ENCODE measurements at regions not wholly inside any gene's neighbourhood (a gene's known extent, or its start where the extent isn't known, plus 50 kb on each side); places are given as distances from the start of the nearest gene placed in this dataset.

DNA sequence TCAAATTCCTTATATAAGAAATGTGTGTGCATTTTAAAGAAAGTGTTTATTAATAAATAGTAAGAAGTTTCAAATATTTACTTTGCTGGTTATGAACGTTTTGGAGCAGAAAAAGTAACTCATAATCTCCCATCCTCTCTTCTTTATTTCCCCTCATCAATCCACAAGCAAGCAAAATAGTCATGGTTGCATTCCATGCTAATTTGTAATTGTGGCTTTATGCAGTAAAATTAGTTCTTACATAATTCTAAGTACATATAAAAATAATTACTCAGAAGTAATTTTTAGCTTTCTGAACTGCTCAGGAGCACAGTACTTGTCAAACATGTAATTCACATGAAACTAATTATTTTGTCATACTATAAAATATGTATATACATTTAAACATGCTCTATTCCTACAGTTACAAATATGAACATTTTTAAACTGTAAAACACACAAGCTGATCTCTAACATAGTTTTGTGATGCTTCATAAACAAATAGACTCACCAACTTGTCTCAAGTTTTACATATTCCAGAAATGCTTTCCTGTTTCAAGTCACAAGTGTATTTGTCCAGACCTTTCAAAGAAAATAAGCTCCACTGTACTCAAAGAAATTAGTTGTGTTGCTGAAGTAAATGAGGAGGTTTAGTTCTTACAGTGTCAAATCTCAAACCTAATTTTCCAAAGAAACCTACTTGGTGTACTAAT lies 218.9 kb downstream of the PABPC4L start:
- DNase-seq (ENCODE audit: extremely low read depth, low read depth), result no peak
- TF ChIP-seq, protein P1, sequence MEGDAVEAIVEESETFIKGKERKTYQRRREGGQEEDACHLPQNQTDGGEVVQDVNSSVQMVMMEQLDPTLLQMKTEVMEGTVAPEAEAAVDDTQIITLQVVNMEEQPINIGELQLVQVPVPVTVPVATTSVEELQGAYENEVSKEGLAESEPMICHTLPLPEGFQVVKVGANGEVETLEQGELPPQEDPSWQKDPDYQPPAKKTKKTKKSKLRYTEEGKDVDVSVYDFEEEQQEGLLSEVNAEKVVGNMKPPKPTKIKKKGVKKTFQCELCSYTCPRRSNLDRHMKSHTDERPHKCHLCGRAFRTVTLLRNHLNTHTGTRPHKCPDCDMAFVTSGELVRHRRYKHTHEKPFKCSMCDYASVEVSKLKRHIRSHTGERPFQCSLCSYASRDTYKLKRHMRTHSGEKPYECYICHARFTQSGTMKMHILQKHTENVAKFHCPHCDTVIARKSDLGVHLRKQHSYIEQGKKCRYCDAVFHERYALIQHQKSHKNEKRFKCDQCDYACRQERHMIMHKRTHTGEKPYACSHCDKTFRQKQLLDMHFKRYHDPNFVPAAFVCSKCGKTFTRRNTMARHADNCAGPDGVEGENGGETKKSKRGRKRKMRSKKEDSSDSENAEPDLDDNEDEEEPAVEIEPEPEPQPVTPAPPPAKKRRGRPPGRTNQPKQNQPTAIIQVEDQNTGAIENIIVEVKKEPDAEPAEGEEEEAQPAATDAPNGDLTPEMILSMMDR (IDR thresholded peaks at IDR 0.05; ENCODE audit: low read depth, low read length), result no peak

DNA sequence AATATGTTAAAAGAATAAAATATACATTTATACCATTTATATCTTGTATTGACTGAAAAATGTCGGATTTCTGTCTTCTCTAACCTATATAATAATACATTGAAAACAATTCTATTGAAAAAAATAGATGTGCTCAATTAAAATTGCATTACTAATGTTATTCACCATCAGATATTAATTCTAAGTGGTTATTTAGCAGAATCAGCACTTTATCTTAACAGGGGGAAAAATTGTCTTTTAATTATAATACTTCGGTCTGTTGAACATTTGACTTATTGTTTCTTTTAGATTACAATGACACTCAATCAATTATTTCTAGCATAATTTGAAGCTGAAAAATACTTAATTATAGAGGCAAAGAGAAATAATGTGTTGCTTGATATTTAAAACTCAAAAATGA lies 220.3 kb downstream of the PABPC4L start:
- DNase-seq (ENCODE audit: extremely low read depth, low read depth), result no peak

DNA sequence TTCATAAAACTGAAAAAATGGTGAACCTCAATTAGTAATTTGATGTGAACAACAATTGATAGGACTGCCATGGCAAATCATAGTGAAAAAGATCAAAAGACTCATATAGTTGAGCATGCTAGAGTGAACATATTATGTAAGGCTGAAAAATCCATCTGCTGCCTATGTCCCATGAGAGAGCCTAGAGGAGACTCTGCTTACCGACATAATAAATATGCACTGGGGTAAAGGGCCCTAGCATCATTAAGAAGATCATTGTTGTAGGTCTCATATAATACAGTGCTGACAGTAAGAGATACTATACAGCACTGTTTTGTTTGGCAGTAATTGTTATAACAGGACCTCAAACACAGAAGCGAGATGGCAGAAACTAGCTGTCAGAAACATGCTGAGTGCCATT lies 229.0 kb downstream of the PABPC4L start:
- TF ChIP-seq, protein P1 (IDR thresholded peaks at IDR 0.05; ENCODE audit: low read depth, low read length), result no peak
- DNase-seq (ENCODE audit: extremely low read depth, low read depth), result no peak

More for the DNA sequence above, 220.3 kb downstream of the PABPC4L start:
- TF ChIP-seq, protein P1 (IDR thresholded peaks at IDR 0.05; ENCODE audit: low read depth, low read length), result no peak

DNA sequence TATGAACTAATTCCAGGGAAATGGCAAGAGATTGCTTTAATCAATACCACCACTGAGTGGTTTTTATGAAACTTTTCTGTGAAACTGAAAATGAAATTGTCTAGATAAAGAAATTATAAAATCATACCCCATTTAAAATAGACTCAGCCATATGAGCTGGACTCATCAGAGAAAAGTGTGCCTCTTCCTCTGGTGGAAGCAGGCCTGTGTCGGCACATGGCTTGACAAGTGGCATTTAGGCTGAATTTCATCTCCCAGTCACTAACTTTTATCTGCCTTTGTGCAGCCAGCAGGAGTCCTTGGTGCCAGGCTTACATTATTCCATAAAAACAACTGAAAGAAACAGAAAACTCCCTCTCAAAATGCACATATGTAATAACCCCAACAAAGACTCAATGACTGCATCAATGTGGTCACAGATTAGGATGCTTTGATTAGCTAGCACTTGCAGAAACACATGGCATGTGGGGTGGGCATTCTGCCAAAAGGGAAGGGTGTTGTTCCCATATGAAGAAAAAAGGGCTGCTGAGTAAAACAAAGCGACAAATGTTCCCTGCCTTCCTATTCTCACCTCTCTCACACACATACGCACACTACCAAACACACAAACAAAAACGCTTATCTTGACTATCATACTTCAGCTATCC lies 232.3 kb downstream of the PABPC4L start:
- no peak for DNase-seq (ENCODE audit: extremely low read depth, low read depth)

DNA sequence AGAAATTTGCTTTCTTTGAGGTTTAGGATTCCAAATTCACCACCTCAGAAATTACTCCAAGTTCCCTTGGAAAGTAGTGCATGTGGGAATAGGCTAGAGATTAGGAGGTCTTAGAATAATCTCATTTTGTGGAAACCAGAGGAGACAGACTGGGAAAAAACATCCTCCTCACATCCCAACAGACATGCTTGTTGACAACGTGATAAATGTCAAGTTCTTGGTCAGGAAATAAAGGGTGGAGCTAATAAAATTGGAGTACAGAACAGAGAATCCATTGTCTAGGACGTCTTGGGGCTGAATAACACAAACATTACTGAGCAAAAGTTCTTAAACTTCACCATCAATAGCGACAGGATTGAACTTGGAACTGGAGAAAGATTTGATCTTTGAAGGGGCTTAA lies 233.4 kb downstream of the PABPC4L start:
- TF ChIP-seq, protein P1 (IDR thresholded peaks at IDR 0.05; ENCODE audit: low read depth, low read length), result no peak
- DNase-seq (ENCODE audit: extremely low read depth, low read depth), result no peak

More for the DNA sequence above, 232.3 kb downstream of the PABPC4L start:
- TF ChIP-seq, protein P1 (IDR thresholded peaks at IDR 0.05; ENCODE audit: low read depth, low read length), result no peak

DNA sequence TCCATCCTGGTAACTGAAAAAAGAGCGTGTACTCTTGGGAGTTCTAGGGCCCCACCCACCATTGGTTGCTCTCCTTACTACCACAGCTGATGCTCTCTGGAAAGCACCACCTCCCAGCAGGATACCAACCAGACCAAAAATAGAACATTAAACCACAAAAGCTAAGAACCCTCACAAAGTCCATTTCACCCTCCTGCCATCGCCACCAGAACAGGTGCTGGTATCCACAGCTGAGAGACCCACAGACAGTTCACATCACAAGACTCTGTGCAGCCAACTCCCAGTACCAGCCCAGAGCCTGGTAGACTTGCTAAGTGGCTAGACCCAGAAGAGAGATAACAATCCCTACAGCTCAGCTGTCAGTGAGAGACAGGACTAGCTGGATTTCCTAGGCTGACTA lies 240.6 kb downstream of the PABPC4L start:
- TF ChIP-seq, protein P1 (IDR thresholded peaks at IDR 0.05; ENCODE audit: low read depth, low read length), result no peak
- DNase-seq (ENCODE audit: extremely low read depth, low read depth), result no peak

DNA sequence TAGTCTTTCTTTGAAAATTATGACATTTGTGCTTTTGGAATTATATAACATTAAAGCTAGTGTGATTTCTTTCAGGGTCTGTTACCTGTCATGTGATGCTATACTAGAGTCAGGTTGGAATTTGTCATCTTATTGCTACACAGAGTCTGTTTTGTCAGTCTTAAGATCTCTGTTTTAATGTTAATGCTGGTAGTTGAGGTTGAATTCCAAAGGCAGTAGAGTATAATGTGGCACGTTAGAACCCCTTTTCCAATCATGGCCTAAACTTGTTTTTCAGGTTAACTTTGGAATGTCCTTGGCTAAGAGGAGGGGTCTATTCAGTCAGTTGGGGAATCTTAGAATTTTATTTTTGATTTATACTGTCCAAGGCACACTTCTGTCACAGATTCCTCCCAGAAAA lies 258.5 kb downstream of the PABPC4L start:
- TF ChIP-seq, protein P1 (IDR thresholded peaks at IDR 0.05; ENCODE audit: low read depth, low read length), result no peak
- no peak for DNase-seq (ENCODE audit: extremely low read depth, low read depth)
